ENCODE measurements at regions not wholly inside any gene's neighbourhood (a gene's known extent, or its start where the extent isn't known, plus 50 kb on each side); places are given as distances from the start of the nearest gene placed in this dataset.
A peak's percentile ranks its signal among the peaks of the same experiment; 100 is the strongest.

DNA sequence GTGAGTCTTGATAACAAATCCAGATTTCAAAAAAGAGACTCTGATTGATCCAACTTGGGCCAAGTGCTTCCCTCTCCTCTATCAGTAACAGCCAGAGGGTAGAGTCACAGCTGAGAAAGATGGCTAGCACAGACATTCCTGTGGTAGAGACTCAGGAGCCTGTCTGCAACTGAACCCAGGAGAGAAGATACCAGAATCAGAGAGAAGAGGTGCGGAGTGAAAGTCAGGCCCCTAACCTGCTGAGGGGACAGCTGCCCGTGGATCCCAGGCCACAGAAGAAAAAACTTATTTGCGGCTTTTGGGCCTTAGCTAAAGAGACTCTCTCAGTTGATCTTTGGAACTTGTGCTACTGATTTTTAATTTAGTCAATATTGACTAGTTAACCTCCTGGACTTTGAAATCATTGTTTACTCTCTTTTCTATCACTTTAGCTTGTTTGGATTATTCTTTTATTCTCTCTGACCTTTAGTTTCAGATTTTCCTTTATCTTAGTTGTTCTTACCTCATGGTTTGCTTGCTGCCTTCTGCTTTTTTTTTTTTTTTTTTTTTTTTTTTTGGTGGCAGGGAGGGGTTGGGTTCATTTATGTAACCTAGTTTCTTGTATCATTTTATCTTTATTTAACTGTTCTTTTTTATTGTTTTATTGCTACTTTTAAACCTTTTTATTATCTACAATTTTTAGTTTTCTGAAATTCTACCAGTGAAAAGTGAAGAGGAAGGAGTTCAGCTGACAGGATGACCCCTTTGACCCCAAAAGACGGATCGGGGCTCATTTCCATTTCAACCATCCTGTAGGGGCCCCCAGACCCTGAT, 154.9 kb upstream of the KRR1 start (continued):
- TF ChIP-seq, protein P1, sequence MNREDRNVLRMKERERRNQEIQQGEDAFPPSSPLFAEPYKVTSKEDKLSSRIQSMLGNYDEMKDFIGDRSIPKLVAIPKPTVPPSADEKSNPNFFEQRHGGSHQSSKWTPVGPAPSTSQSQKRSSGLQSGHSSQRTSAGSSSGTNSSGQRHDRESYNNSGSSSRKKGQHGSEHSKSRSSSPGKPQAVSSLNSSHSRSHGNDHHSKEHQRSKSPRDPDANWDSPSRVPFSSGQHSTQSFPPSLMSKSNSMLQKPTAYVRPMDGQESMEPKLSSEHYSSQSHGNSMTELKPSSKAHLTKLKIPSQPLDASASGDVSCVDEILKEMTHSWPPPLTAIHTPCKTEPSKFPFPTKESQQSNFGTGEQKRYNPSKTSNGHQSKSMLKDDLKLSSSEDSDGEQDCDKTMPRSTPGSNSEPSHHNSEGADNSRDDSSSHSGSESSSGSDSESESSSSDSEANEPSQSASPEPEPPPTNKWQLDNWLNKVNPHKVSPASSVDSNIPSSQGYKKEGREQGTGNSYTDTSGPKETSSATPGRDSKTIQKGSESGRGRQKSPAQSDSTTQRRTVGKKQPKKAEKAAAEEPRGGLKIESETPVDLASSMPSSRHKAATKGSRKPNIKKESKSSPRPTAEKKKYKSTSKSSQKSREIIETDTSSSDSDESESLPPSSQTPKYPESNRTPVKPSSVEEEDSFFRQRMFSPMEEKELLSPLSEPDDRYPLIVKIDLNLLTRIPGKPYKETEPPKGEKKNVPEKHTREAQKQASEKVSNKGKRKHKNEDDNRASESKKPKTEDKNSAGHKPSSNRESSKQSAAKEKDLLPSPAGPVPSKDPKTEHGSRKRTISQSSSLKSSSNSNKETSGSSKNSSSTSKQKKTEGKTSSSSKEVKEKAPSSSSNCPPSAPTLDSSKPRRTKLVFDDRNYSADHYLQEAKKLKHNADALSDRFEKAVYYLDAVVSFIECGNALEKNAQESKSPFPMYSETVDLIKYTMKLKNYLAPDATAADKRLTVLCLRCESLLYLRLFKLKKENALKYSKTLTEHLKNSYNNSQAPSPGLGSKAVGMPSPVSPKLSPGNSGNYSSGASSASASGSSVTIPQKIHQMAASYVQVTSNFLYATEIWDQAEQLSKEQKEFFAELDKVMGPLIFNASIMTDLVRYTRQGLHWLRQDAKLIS (CRISPR knock-in tag; IDR thresholded peaks at IDR 0.05), result no peak
- TF ChIP-seq, protein P2, sequence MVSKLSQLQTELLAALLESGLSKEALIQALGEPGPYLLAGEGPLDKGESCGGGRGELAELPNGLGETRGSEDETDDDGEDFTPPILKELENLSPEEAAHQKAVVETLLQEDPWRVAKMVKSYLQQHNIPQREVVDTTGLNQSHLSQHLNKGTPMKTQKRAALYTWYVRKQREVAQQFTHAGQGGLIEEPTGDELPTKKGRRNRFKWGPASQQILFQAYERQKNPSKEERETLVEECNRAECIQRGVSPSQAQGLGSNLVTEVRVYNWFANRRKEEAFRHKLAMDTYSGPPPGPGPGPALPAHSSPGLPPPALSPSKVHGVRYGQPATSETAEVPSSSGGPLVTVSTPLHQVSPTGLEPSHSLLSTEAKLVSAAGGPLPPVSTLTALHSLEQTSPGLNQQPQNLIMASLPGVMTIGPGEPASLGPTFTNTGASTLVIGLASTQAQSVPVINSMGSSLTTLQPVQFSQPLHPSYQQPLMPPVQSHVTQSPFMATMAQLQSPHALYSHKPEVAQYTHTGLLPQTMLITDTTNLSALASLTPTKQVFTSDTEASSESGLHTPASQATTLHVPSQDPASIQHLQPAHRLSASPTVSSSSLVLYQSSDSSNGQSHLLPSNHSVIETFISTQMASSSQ (IDR thresholded peaks at IDR 0.05; ENCODE audit: low read depth), result peak; percentile 67
- TF ChIP-seq, protein P2 (CRISPR knock-in tag; IDR thresholded peaks at IDR 0.05; ENCODE audit: borderline replicate concordance), result peak; percentile 84; the same call in 1 of the 2 replicates
- no peak for TF ChIP-seq KLF9 (CRISPR knock-in tag; IDR thresholded peaks at IDR 0.05; ENCODE audit: low read depth)
- no peak for TF ChIP-seq ZNF343 (CRISPR knock-in tag; IDR thresholded peaks at IDR 0.05)
- TF ChIP-seq HNRNPLL (IDR thresholded peaks at IDR 0.05; ENCODE audit: low read depth, low read length, poor library complexity, severe bottlenecking), result no peak
- no peak for TF ChIP-seq SP2 (CRISPR knock-in tag; IDR thresholded peaks at IDR 0.05)
- TF ChIP-seq ZBTB7A (CRISPR knock-in tag; IDR thresholded peaks at IDR 0.05), result no peak
- TF ChIP-seq KMT2A (CRISPR knock-in tag; IDR thresholded peaks at IDR 0.05), result no peak
- no peak for TF ChIP-seq NFRKB (IDR thresholded peaks at IDR 0.05)
- TF ChIP-seq IRX3 (CRISPR knock-in tag; IDR thresholded peaks at IDR 0.05; ENCODE audit: borderline replicate concordance, low read depth), result no peak
- TF ChIP-seq, protein P3, sequence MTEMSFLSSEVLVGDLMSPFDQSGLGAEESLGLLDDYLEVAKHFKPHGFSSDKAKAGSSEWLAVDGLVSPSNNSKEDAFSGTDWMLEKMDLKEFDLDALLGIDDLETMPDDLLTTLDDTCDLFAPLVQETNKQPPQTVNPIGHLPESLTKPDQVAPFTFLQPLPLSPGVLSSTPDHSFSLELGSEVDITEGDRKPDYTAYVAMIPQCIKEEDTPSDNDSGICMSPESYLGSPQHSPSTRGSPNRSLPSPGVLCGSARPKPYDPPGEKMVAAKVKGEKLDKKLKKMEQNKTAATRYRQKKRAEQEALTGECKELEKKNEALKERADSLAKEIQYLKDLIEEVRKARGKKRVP (CRISPR knock-in tag; IDR thresholded peaks at IDR 0.05), result no peak; a peak in 1 of 4 replicates
- peak; percentile 84 for TF ChIP-seq NFKBIZ (CRISPR knock-in tag; IDR thresholded peaks at IDR 0.05)
- TF ChIP-seq SMYD3 (CRISPR knock-in tag; IDR thresholded peaks at IDR 0.05), result no peak
- no peak for TF ChIP-seq ZNF282 (IDR thresholded peaks at IDR 0.05; ENCODE audit: partially characterized antibody)
- TF ChIP-seq RXRB (CRISPR knock-in tag; IDR thresholded peaks at IDR 0.05; ENCODE audit: borderline replicate concordance), result peak; percentile 91
- TF ChIP-seq ZNF225 (CRISPR knock-in tag; IDR thresholded peaks at IDR 0.05), result no peak
- TF ChIP-seq ZNF317 (CRISPR knock-in tag; IDR thresholded peaks at IDR 0.05), result no peak
- TF ChIP-seq DNMT1 (CRISPR knock-in tag; IDR thresholded peaks at IDR 0.05), result no peak
- peak; percentile 62; the same call in 1 of the 2 replicates for TF ChIP-seq ZNF652 (CRISPR knock-in tag; IDR thresholded peaks at IDR 0.05; ENCODE audit: borderline replicate concordance, low read depth)
- peak; percentile 70; the same call in 1 of the 2 replicates for TF ChIP-seq ZNF205 (CRISPR knock-in tag; IDR thresholded peaks at IDR 0.05)
- TF ChIP-seq ZBTB21 (CRISPR knock-in tag; IDR thresholded peaks at IDR 0.05), result peak; percentile 22; the same call in 1 of the 2 replicates
- no peak for TF ChIP-seq FOXC1 (CRISPR knock-in tag; IDR thresholded peaks at IDR 0.05; ENCODE audit: borderline replicate concordance)
- TF ChIP-seq MIER3 (CRISPR knock-in tag; IDR thresholded peaks at IDR 0.05; ENCODE audit: borderline replicate concordance), result no peak
